ENCODE measurements at regions not wholly inside any gene's neighbourhood (a gene's known extent, or its start where the extent isn't known, plus 50 kb on each side); places are given as distances from the start of the nearest gene placed in this dataset.

- TF ChIP-seq, protein P1, sequence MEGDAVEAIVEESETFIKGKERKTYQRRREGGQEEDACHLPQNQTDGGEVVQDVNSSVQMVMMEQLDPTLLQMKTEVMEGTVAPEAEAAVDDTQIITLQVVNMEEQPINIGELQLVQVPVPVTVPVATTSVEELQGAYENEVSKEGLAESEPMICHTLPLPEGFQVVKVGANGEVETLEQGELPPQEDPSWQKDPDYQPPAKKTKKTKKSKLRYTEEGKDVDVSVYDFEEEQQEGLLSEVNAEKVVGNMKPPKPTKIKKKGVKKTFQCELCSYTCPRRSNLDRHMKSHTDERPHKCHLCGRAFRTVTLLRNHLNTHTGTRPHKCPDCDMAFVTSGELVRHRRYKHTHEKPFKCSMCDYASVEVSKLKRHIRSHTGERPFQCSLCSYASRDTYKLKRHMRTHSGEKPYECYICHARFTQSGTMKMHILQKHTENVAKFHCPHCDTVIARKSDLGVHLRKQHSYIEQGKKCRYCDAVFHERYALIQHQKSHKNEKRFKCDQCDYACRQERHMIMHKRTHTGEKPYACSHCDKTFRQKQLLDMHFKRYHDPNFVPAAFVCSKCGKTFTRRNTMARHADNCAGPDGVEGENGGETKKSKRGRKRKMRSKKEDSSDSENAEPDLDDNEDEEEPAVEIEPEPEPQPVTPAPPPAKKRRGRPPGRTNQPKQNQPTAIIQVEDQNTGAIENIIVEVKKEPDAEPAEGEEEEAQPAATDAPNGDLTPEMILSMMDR (IDR thresholded peaks at IDR 0.05), result peak; percentile 31
- TF ChIP-seq EZH2 (IDR thresholded peaks at IDR 0.05), result no peak
Measured at GRCh38 chr1:195897076-195897475, 711.2 kb downstream of the KCNT2 start.

All from neural progenitor cell (in vitro differentiated cells).